ENCODE measurements at regions not wholly inside any gene's neighbourhood (a gene's known extent, or its start where the extent isn't known, plus 50 kb on each side); places are given as distances from the start of the nearest gene placed in this dataset.

DNA sequence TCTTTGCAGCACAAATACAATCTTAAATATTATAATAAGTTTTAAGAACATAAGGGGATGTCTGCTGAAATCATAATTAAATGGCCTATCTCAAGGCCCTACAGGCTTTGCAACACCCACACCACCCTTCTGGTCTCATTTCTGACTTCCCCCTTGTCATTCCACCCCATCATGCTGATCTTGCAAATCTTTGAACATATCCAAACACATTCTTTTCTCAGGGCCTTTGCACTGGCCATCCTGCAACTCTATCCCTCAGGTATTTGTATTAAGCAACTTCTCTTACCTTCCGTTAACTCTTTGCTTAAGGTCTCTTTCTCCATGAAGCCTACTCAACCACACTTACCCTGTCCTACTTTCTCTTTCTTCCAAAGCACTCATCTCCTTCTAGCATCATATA, 51.8 kb upstream of the CCDC150 start:
- in situ Hi-C loops (cut with MboI; ENCODE audit: low sequenced_read_pairs, unreplicated experiment) = loop anchor here (10.0 kb wide), 1 partner anchor 123 kb away; no protein-coding TSS in a partner anchor
- DNase-seq (ENCODE audit: low spot score) = no peak

DNA sequence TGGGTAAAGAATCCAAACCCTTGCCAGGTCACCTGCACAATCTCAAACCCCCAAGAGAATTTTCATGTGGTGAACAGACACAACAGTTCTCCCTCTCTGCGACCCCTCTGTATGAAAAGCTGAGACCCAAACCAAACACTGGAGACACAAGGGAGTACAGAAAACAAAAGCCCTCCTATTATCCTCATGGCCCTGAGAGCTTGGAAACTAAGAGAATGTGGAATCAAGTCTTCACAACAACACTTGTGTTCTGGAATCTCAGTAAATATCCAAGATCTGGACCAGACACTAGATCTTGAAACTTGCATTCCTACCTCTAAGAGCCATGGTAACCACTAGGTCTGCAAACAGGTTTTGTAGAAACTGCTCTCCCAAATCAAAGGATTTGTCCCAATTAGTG, 50.1 kb upstream of the CCDC150 start:
- in situ Hi-C loops (cut with MboI; ENCODE audit: low sequenced_read_pairs, unreplicated experiment) = loop anchor here (10.0 kb wide), 1 partner anchor 125 kb away; no protein-coding TSS in a partner anchor
- DNase-seq (ENCODE audit: low spot score) = no peak
- TF ChIP-seq, protein P1, sequence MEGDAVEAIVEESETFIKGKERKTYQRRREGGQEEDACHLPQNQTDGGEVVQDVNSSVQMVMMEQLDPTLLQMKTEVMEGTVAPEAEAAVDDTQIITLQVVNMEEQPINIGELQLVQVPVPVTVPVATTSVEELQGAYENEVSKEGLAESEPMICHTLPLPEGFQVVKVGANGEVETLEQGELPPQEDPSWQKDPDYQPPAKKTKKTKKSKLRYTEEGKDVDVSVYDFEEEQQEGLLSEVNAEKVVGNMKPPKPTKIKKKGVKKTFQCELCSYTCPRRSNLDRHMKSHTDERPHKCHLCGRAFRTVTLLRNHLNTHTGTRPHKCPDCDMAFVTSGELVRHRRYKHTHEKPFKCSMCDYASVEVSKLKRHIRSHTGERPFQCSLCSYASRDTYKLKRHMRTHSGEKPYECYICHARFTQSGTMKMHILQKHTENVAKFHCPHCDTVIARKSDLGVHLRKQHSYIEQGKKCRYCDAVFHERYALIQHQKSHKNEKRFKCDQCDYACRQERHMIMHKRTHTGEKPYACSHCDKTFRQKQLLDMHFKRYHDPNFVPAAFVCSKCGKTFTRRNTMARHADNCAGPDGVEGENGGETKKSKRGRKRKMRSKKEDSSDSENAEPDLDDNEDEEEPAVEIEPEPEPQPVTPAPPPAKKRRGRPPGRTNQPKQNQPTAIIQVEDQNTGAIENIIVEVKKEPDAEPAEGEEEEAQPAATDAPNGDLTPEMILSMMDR (IDR thresholded peaks at IDR 0.05; ENCODE audit: borderline replicate concordance, control extremely low read depth, extremely low read depth, insufficient read depth, missing control alignments) = no peak

More for the DNA sequence above, 51.8 kb upstream of the CCDC150 start:
- TF ChIP-seq, protein P1 (IDR thresholded peaks at IDR 0.05; ENCODE audit: borderline replicate concordance, control extremely low read depth, extremely low read depth, insufficient read depth, missing control alignments) = no peak

Measured in GM13976 (cell line).